ENCODE measurements at regions not wholly inside any gene's neighbourhood (a gene's known extent, or its start where the extent isn't known, plus 50 kb on each side); places are given as distances from the start of the nearest gene placed in this dataset.

GRCh38 chr14:98474900-98475299 is 797.1 kb downstream of the BCL11B start:
- Histone ChIP-seq H3K4me3 (replicated peaks; ENCODE audit: low read depth, low read length) (no peak overlapping the region), H3K36me3 (ENCODE audit: control insufficient read depth, insufficient read depth, low read length) (no peaks in the 10 kb centered on the region), H3K27me3 (replicated peaks; ENCODE audit: control insufficient read depth, insufficient read depth, low read length) (no peaks in the 10 kb centered on the region)
- no peak for DNase-seq (ENCODE audit: extremely low read depth, insufficient read length)
- no peak for TF ChIP-seq CTCF (IDR thresholded peaks at IDR 0.05; ENCODE audit: insufficient read depth, low read length, poor library complexity, severe bottlenecking)

GRCh38 chr14:98477935-98478334 is 794.1 kb downstream of the BCL11B start:
- no peaks in the 10 kb centered on the region for H3K27me3 ChIP-seq (replicated peaks; ENCODE audit: control insufficient read depth, insufficient read depth, low read length)
- DNase-seq (ENCODE audit: extremely low read depth, insufficient read length): no peak

GRCh38 chr14:98489115-98489514 is 782.9 kb downstream of the BCL11B start:
- Histone ChIP-seq H3K4me3 (replicated peaks; ENCODE audit: low read depth, low read length) (no peak overlapping the region), H3K27me3 (replicated peaks; ENCODE audit: control insufficient read depth, insufficient read depth, low read length) (no peaks in the 10 kb centered on the region), H3K36me3 (ENCODE audit: control insufficient read depth, insufficient read depth, low read length) (no peaks in the 10 kb centered on the region)
- TF ChIP-seq CTCF (IDR thresholded peaks at IDR 0.05; ENCODE audit: insufficient read depth, low read length, poor library complexity, severe bottlenecking): no peak
- no peak for DNase-seq (ENCODE audit: extremely low read depth, insufficient read length)

More at GRCh38 chr14:98477935-98478334, 794.1 kb downstream of the BCL11B start:
- TF ChIP-seq CTCF (IDR thresholded peaks at IDR 0.05; ENCODE audit: insufficient read depth, low read length, poor library complexity, severe bottlenecking): no peak
- H3K4me3 ChIP-seq (replicated peaks; ENCODE audit: low read depth, low read length): no peak overlapping the region
- no peaks in the 10 kb centered on the region for H3K36me3 ChIP-seq (ENCODE audit: control insufficient read depth, insufficient read depth, low read length)

GRCh38 chr14:98494582-98494981 is 777.4 kb downstream of the BCL11B start:
- no peak overlapping the region for H3K4me3 ChIP-seq (replicated peaks; ENCODE audit: low read depth, low read length)

GRCh38 chr14:98498019-98498885 is 773.7 kb downstream of the BCL11B start:
- no peak for DNase-seq (ENCODE audit: extremely low read depth, insufficient read length)
- Histone ChIP-seq H3K27me3 (replicated peaks; ENCODE audit: control insufficient read depth, insufficient read depth, low read length) (no peaks in the 10 kb centered on the region), H3K36me3 (ENCODE audit: control insufficient read depth, insufficient read depth, low read length) (no peaks in the 10 kb centered on the region), H3K4me3 (replicated peaks; ENCODE audit: low read depth, low read length) (no peak overlapping the region)
- TF ChIP-seq CTCF (IDR thresholded peaks at IDR 0.05; ENCODE audit: insufficient read depth, low read length, poor library complexity, severe bottlenecking): no peak

More at GRCh38 chr14:98494582-98494981, 777.4 kb downstream of the BCL11B start:
- no peak for DNase-seq (ENCODE audit: extremely low read depth, insufficient read length)
- TF ChIP-seq CTCF (IDR thresholded peaks at IDR 0.05; ENCODE audit: insufficient read depth, low read length, poor library complexity, severe bottlenecking): no peak
- no peaks in the 10 kb centered on the region for H3K27me3 ChIP-seq (replicated peaks; ENCODE audit: control insufficient read depth, insufficient read depth, low read length)
- no peaks in the 10 kb centered on the region for H3K36me3 ChIP-seq (ENCODE audit: control insufficient read depth, insufficient read depth, low read length)

Data from GM06990 (cell line).